Prostate gland (tissue), 2 donors: ENCODE measurements at regions not wholly inside any gene's neighbourhood (a gene's known extent, or its start where the extent isn't known, plus 50 kb on each side); places are given as distances from the start of the nearest gene placed in this dataset.

Experiments used
- CTCF ChIP-seq, 4 experiments: fragments of 200-600 bp in 2 of 4; fragments of 450-650 bp in 2 of 4; sonication (generic) in 2 of 4; IDR thresholded peaks; 1 replicate in 3 of 4; 2 replicates in 1 of 4; pipeline ENCODE4 v1.5.1; 2016 to 2019; ENCODE audit warnings: antibody characterized with exemption in 4 of 4, mild to moderate bottlenecking in 2 of 4, moderate library complexity in 2 of 4
- POLR2A ChIP-seq: fragments of 450-650 bp; IDR thresholded peaks from one replicate; pipeline ENCODE4 v1.6.1; 2016; ENCODE audit warnings: antibody characterized with exemption, mild to moderate bottlenecking
- POLR2AphosphoS5 ChIP-seq: sonication (generic); formaldehyde crosslinking; IDR thresholded peaks from one replicate; pipeline ENCODE4 v1.6.1; 2017; ENCODE audit warnings: antibody characterized with exemption

- TF ChIP-seq POLR2AphosphoS5 (no peak), CTCF (IDR thresholded peaks at IDR 0.05) (no peak), POLR2A (no peak)
Measured at GRCh38 chr21:35510957-35511695, 462.0 kb upstream of the RUNX1 start.
